Neuronal stem cell (in vitro differentiated cells): ENCODE measurements at regions not wholly inside any gene's neighbourhood (a gene's known extent, or its start where the extent isn't known, plus 50 kb on each side); places are given as distances from the start of the nearest gene placed in this dataset.

ENCODE experiments used
- DNase-seq: peaks from one replicate; pipeline ENCODE4 v3.0.0-alpha.2; 2013; ENCODE audit warnings: low spot score
- H2AFZ ChIP-seq: one replicate; pipeline ENCODE4 v1.6.1; 2013; ENCODE audit warnings: mild to moderate bottlenecking, low read length, inconsistent platforms
- H2AK5ac ChIP-seq: 2 replicates; pipeline ENCODE4 v1.6.1; 2013; ENCODE audit warnings: low read depth, mild to moderate bottlenecking, inconsistent platforms, low read length, moderate library complexity, mixed read lengths
- H2BK120ac ChIP-seq: 2 replicates; pipeline ENCODE4 v1.6.1; 2013; ENCODE audit warnings: low read depth, mild to moderate bottlenecking, inconsistent platforms, low read length, moderate library complexity, mixed read lengths
- H2BK12ac ChIP-seq: one replicate; pipeline ENCODE4 v1.6.1; 2013; ENCODE audit warnings: low read length, inconsistent platforms
- H2BK15ac ChIP-seq: 2 replicates; pipeline ENCODE4 v1.6.1; 2013; ENCODE audit warnings: mild to moderate bottlenecking, low read length, inconsistent platforms, mixed read lengths
- H2BK5ac ChIP-seq: one replicate; pipeline ENCODE4 v1.6.1; 2013; ENCODE audit warnings: inconsistent platforms, mild to moderate bottlenecking, low read length, moderate library complexity
- H3K14ac ChIP-seq: one replicate; pipeline ENCODE4 v1.6.1; 2013; ENCODE audit warnings: low read length, inconsistent platforms
- H3K18ac ChIP-seq: 2 replicates; pipeline ENCODE4 v1.6.1; 2013; ENCODE audit warnings: low read length, inconsistent platforms
- H3K23ac ChIP-seq: 2 replicates; pipeline ENCODE4 v1.6.1; 2013; ENCODE audit warnings: low read depth, mild to moderate bottlenecking, mixed read lengths, low read length, inconsistent platforms; ENCODE audit not compliant: poor library complexity
- H3K27ac ChIP-seq: replicated peaks from 3 replicates; pipeline ENCODE4 v1.5.1; 2013; ENCODE audit warnings: low read length, inconsistent platforms
- H3K27me3 ChIP-seq, 3 experiments: 2 replicates each; pipeline ENCODE4 v1.6.1; 2013; ENCODE audit warnings: low read length in 3 of 3, mild to moderate bottlenecking in 2 of 3, inconsistent platforms in 1 of 3, low read depth in 1 of 3, mixed read lengths in 1 of 3, moderate library complexity in 1 of 3; ENCODE audit not compliant: control insufficient read depth in 3 of 3, insufficient read depth in 3 of 3
- H3K36me3 ChIP-seq, 2 donors: replicated peaks in 1 of 2; 2 replicates each; pipeline ENCODE4 v1.6.1; 2013; ENCODE audit warnings: low read length in 2 of 2; ENCODE audit not compliant: control insufficient read depth in 2 of 2, insufficient read depth in 2 of 2
- H3K4ac ChIP-seq: 2 replicates; pipeline ENCODE4 v1.6.1; 2013; ENCODE audit warnings: inconsistent platforms, mild to moderate bottlenecking, low read length, moderate library complexity
- H3K4me1 ChIP-seq, 2 donors: 1 replicate in 1 of 2; 2 replicates in 1 of 2; pipeline ENCODE4 v1.6.1; 2013; ENCODE audit warnings: low read length in 2 of 2, low read depth in 1 of 2; ENCODE audit not compliant: control insufficient read depth in 2 of 2, insufficient read depth in 1 of 2
- H3K4me2 ChIP-seq: one replicate; pipeline ENCODE4 v1.6.1; 2013; ENCODE audit warnings: mild to moderate bottlenecking, low read length, inconsistent platforms; ENCODE audit not compliant: insufficient read depth, poor library complexity, severe bottlenecking
- H3K4me3 ChIP-seq, 2 donors: 2 replicates each; pipeline ENCODE4 v1.5.1; 2013; ENCODE audit warnings: low read length in 2 of 2, mild to moderate bottlenecking in 2 of 2, inconsistent platforms in 1 of 2, moderate library complexity in 1 of 2
- H3K79me1 ChIP-seq: one replicate; pipeline ENCODE4 v1.6.1; 2013; ENCODE audit warnings: low read depth, mild to moderate bottlenecking, inconsistent platforms, low read length, moderate library complexity
- H3K9ac ChIP-seq: one replicate; pipeline ENCODE4 v1.6.1; 2013; ENCODE audit warnings: mild to moderate bottlenecking, low read depth, low read length, inconsistent platforms; ENCODE audit not compliant: poor library complexity
- H3K9me3 ChIP-seq, 2 donors: replicated peaks in 1 of 2; 2 replicates each; pipeline versions ENCODE3 to v1.6.1; 2013; ENCODE audit warnings: low read length in 2 of 2, mild to moderate bottlenecking in 2 of 2, inconsistent platforms in 1 of 2, low read depth in 1 of 2, mixed read lengths in 1 of 2, moderate library complexity in 1 of 2; ENCODE audit not compliant: control insufficient read depth in 2 of 2, insufficient read depth in 1 of 2
- H4K8ac ChIP-seq: one replicate; pipeline ENCODE4 v1.6.1; 2013; ENCODE audit warnings: low read depth, mild to moderate bottlenecking, inconsistent platforms, low read length, moderate library complexity
- H4K91ac ChIP-seq: one replicate; pipeline ENCODE4 v1.6.1; 2013; ENCODE audit warnings: low read length, low read depth, mild to moderate bottlenecking, inconsistent platforms; ENCODE audit not compliant: poor library complexity
- WGBS, 2 donors: extraction: QIAGEN DNeasy Blood & Tissue Kit; methylation state at CpG; one replicate each; pipeline ENCODE4 v1.1.7; 2013; ENCODE audit warnings: missing lambda C conversion rate in 2 of 2, mixed read lengths in 1 of 2; ENCODE audit not compliant: insufficient read length in 2 of 2, insufficient replicate concordance in 1 of 2; ENCODE audit errors: extremely low coverage in 2 of 2; 5-methylcytosine and 5-hydroxymethylcytosine counted together

- H3K27me3 ChIP-seq = no peaks in the 10 kb centered on the region
- H2BK5ac ChIP-seq = no peak overlapping the region
- no peak overlapping the region for H3K23ac ChIP-seq
- no peak overlapping the region for H2BK15ac ChIP-seq
- H3K18ac ChIP-seq = no peak overlapping the region
- no peaks in the 10 kb centered on the region for H3K4me1 ChIP-seq
- H3K79me1 ChIP-seq = no peaks in the 10 kb centered on the region
- no peak overlapping the region for H3K27ac ChIP-seq
- no peak overlapping the region for H4K91ac ChIP-seq
- no peak overlapping the region for H2AFZ ChIP-seq
- H2BK12ac ChIP-seq = no peak overlapping the region
- no peak overlapping the region for H3K4ac ChIP-seq
- no CpG with 5 or more reads among the region's 2 CpGs for WGBS, 2 donors
- DNase-seq = no peak
- H2AK5ac ChIP-seq = no peak overlapping the region
- H3K14ac ChIP-seq = no peak overlapping the region
- H3K9me3 ChIP-seq = no peaks in the 10 kb centered on the region
- H2BK120ac ChIP-seq = no peak overlapping the region
- H3K9ac ChIP-seq = no peak overlapping the region
- no peak overlapping the region for H3K4me3 ChIP-seq
- no peak overlapping the region for H3K4me2 ChIP-seq
- no peak overlapping the region for H4K8ac ChIP-seq
- H3K36me3 ChIP-seq = no peaks in the 10 kb centered on the region
These were observed 179.0 kb downstream of the RASSF9 start for GRCh38 chr12:85657251-85657650.

GRCh38 chr12:85657836-85658630, 178.2 kb downstream of the RASSF9 start:
- H3K27me3 ChIP-seq = no peaks in the 10 kb centered on the region
- no peak overlapping the region for H3K9ac ChIP-seq
- H3K27ac ChIP-seq = no peak overlapping the region
- H3K79me1 ChIP-seq = no peaks in the 10 kb centered on the region
- no peak overlapping the region for H2AFZ ChIP-seq
- no CpG with 5 or more reads among the region's 2 CpGs for WGBS, 2 donors
- no peak overlapping the region for H2BK120ac ChIP-seq
- H3K18ac ChIP-seq = no peak overlapping the region
- H2AK5ac ChIP-seq = no peak overlapping the region
- no peak overlapping the region for H4K91ac ChIP-seq
- H2BK5ac ChIP-seq = no peak overlapping the region
- H3K4ac ChIP-seq = no peak overlapping the region
- no peak overlapping the region for H3K23ac ChIP-seq
- no peak for DNase-seq
- H4K8ac ChIP-seq = no peak overlapping the region
- H3K14ac ChIP-seq = no peak overlapping the region
- H3K4me3 ChIP-seq = no peak overlapping the region
- H3K36me3 ChIP-seq = no peaks in the 10 kb centered on the region
- no peak overlapping the region for H2BK15ac ChIP-seq
- no peak overlapping the region for H3K4me2 ChIP-seq
- no peak overlapping the region for H2BK12ac ChIP-seq
- H3K9me3 ChIP-seq = no peaks in the 10 kb centered on the region
- H3K4me1 ChIP-seq = no peaks in the 10 kb centered on the region

- Histone ChIP-seq H2BK15ac (no peak overlapping the region), H4K91ac (no peak overlapping the region), H2BK120ac (no peak overlapping the region), H3K79me1 (no peaks in the 10 kb centered on the region), H3K4me1 (no peaks in the 10 kb centered on the region), H3K36me3 (no peaks in the 10 kb centered on the region), H2BK5ac (no peak overlapping the region), H3K27me3 (no peaks in the 10 kb centered on the region), H3K27ac (no peak overlapping the region), H2AFZ (no peak overlapping the region), H3K14ac (no peak overlapping the region), H2BK12ac (no peak overlapping the region), H3K9me3 (no peaks in the 10 kb centered on the region), H3K4ac (no peak overlapping the region), H3K4me3 (no peak overlapping the region), H2AK5ac (no peak overlapping the region), H3K23ac (no peak overlapping the region), H3K4me2 (no peak overlapping the region), H4K8ac (no peak overlapping the region), H3K18ac (no peak overlapping the region), H3K9ac (no peak overlapping the region)
- no CpG with 5 or more reads among the region's 7 CpGs for WGBS, 2 donors
- DNase-seq = no peak
These were observed 176.3 kb downstream of the RASSF9 start for GRCh38 chr12:85659754-85660530.

- Histone ChIP-seq H4K8ac (no peak overlapping the region), H4K91ac (no peak overlapping the region), H2BK120ac (no peak overlapping the region), H2BK12ac (no peak overlapping the region), H3K79me1 (no peaks in the 10 kb centered on the region), H3K23ac (no peak overlapping the region), H3K36me3 (no peaks in the 10 kb centered on the region), H2AK5ac (no peak overlapping the region), H3K27ac (no peak overlapping the region), H3K27me3 (no peaks in the 10 kb centered on the region), H2AFZ (no peak overlapping the region), H2BK15ac (no peak overlapping the region), H3K4me2 (no peak overlapping the region), H3K4ac (no peak overlapping the region), H3K4me3 (no peak overlapping the region), H3K14ac (no peak overlapping the region), H3K9ac (no peak overlapping the region), H3K9me3 (no peaks in the 10 kb centered on the region), H3K18ac (no peak overlapping the region), H3K4me1 (no peaks in the 10 kb centered on the region), H2BK5ac (no peak overlapping the region)
- no CpG with 5 or more reads among the region's 4 CpGs for WGBS, 2 donors
- no peak for DNase-seq
These were observed 174.6 kb downstream of the RASSF9 start for GRCh38 chr12:85661461-85662206.
